GM18526 (cell line): ENCODE measurements at regions not wholly inside any gene's neighbourhood (a gene's known extent, or its start where the extent isn't known, plus 50 kb on each side); places are given as distances from the start of the nearest gene placed in this dataset.

Experiments used
- POLR2A ChIP-seq: IDR thresholded peaks from 3 replicates; pipeline ENCODE4 v1.6.1; 2011; ENCODE audit not compliant: insufficient read length; ENCODE audit errors: extremely low read depth

- no peak for TF ChIP-seq POLR2A
These were observed 171.4 kb downstream of the SEC14L1 start for GRCh38 chr17:77312061-77312701.

- no peak for TF ChIP-seq POLR2A
These were observed 172.2 kb downstream of the SEC14L1 start for GRCh38 chr17:77312786-77313599.

- no peak for TF ChIP-seq POLR2A
These were observed 173.1 kb downstream of the SEC14L1 start for GRCh38 chr17:77313831-77314230.

- TF ChIP-seq POLR2A: no peak
These were observed 173.8 kb downstream of the SEC14L1 start for GRCh38 chr17:77314601-77315000.

GRCh38 chr17:77315010-77315409 lies 174.2 kb downstream of the SEC14L1 start:
- TF ChIP-seq POLR2A: no peak

GRCh38 chr17:77315551-77316190 lies 174.9 kb downstream of the SEC14L1 start:
- no peak for TF ChIP-seq POLR2A

- TF ChIP-seq POLR2A: no peak
These were observed 175.4 kb downstream of the SEC14L1 start for GRCh38 chr17:77316191-77316641.

GRCh38 chr17:77316651-77317050 lies 175.9 kb downstream of the SEC14L1 start:
- TF ChIP-seq POLR2A: no peak

- no peak for TF ChIP-seq POLR2A
These were observed 176.5 kb downstream of the SEC14L1 start for GRCh38 chr17:77317091-77317750.

GRCh38 chr17:77318021-77318420 lies 177.3 kb downstream of the SEC14L1 start:
- TF ChIP-seq POLR2A: no peak

GRCh38 chr17:77318491-77319210 lies 177.9 kb downstream of the SEC14L1 start:
- no peak for TF ChIP-seq POLR2A

- peak; percentile 36 for TF ChIP-seq POLR2A
These were observed 178.7 kb downstream of the SEC14L1 start for GRCh38 chr17:77319211-77320043.

GRCh38 chr17:77320044-77320440 lies 179.3 kb downstream of the SEC14L1 start:
- TF ChIP-seq POLR2A: no peak

- no peak for TF ChIP-seq POLR2A
These were observed 179.9 kb downstream of the SEC14L1 start for GRCh38 chr17:77320485-77321256.
